Upper lobe of left lung (tissue), 4 donors: ENCODE measurements at regions not wholly inside any gene's neighbourhood (a gene's known extent, or its start where the extent isn't known, plus 50 kb on each side); places are given as distances from the start of the nearest gene placed in this dataset.

Experiments
- CTCF ChIP-seq, 6 experiments: fragments of 450-650 bp in 4 of 6; fragments of 200-600 bp in 2 of 6; sonication (generic) in 2 of 6; IDR thresholded peaks; one replicate each; pipeline ENCODE4 v1.5.1; 2016 to 2019; ENCODE audit warnings: antibody characterized with exemption in 6 of 6
- EP300 ChIP-seq, 4 donors: sonication (generic); formaldehyde crosslinking; IDR thresholded peaks; one replicate each; pipeline ENCODE4 v1.5.1; 2017; ENCODE audit warnings: antibody characterized with exemption in 4 of 4, control low read depth in 2 of 4
- POLR2A ChIP-seq, 4 donors: fragments of 450-650 bp; IDR thresholded peaks; one replicate each; pipeline ENCODE4 v1.5.1; 2016 to 2017; ENCODE audit warnings: antibody characterized with exemption in 4 of 4, mild to moderate bottlenecking in 2 of 4
- POLR2AphosphoS5 ChIP-seq, 2 donors: sonication (generic); formaldehyde crosslinking; IDR thresholded peaks; one replicate each; pipeline ENCODE4 v1.5.1; 2017; ENCODE audit warnings: antibody characterized with exemption in 2 of 2

GRCh38 chr7:42740408-42740807 lies 171.5 kb downstream of the C7orf25 start:
- TF ChIP-seq CTCF (IDR thresholded peaks at IDR 0.05) (no peak), POLR2A (IDR thresholded peaks at IDR 0.05) (no peak), POLR2AphosphoS5 (IDR thresholded peaks at IDR 0.05) (no peak), EP300 (IDR thresholded peaks at IDR 0.05) (no peak)
